ENCODE measurements at regions not wholly inside any gene's neighbourhood (a gene's known extent, or its start where the extent isn't known, plus 50 kb on each side); places are given as distances from the start of the nearest gene placed in this dataset.

- no peak for DNase-seq
These were observed 72.0 kb downstream of the ALX1 start for GRCh38 chr12:85352016-85352415.

DNA sequence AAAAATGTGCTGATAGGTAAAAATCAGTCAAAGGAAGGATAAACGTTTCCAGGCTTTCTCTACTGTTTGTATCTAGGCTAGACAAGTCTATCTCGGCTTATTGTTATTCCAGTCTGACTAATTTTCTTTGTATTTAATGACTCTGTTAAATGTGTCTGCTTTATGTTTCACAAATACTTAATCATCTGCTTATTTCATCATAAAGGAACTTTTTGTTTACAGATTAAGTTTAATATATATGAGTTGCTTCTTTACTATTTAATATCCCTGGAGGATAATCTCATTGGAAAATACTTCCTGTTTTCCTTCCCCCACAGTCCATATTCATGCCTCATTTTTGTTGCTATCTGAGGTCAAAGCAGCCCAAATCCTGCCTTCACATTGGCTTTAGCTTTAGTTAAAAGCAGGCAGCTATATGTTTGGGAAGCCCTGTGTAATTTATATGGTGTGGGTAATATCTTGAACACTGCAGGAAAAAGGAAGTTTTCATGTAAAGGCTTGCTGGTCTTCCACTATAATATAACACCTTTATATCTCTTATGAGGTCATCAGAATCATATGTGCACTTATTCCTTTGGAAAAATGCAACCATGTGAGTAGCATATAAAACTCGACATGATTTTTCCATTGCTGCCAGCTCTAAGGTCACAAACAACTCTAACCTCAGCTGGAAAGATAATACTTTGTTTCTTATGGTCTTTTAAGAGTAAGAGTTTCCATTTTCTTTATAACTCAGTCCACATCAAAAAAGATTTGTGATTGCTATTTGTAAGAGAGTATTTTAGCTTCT is 76.8 kb downstream of the ALX1 start:
- no peak for DNase-seq

DNA sequence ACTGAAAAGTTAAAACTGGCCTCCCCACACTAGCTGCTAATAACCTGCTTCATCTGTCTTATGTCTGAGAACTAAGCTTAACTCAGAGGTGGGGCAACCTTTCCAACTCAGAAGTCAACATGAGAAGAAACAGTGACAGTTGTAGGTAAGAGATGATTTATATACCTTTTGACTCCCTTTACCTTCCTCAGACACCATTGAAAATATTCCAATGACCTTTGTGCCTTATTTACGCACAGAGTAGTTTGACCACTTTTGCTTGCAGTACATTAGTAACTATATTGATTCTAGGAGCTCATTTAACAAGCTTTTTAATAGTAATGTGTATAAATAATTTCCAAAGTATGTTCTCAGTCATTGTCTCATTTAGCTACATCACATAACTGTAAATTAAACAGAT is 77.6 kb downstream of the ALX1 start:
- DNase-seq: no peak

- no peak for DNase-seq
These were observed 78.7 kb downstream of the ALX1 start for GRCh38 chr12:85358715-85359114.

DNA sequence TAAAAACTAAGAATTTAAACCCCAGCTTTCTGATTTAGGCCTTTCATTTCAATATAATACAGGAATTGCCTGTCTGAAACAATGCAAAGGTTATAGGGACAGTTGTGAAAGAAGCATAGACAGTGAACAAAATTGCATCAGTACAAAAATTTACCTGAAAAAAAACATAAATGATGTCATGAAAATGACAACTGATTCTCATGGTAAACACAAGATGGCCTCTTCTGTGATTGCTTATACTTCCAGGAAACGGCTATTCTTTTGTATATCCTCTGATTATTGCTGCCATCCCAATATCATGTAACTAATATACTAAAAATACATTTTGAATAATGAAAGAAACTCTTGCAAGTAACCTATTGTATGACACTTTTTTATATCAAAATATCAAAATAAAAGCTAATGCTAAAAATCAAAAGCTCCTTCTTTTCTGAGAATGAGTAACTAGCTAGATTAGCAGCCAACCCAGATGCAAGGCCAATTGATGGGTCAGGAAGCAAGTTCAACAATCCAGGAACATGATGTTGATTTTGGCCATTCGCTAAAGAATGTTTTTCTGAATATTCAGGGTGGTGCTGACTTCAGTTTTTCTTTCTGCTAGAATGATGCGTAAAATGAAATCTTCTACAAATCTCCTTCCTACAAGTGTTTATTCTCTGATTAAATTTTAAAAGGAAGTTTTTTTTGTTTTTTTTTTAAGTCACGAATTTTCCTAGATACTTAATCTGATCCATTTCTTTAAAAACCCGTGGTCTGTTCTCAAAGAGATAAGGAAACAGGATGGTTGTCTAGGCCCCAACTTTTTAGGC is 83.6 kb downstream of the ALX1 start:
- DNase-seq: no peak

DNA sequence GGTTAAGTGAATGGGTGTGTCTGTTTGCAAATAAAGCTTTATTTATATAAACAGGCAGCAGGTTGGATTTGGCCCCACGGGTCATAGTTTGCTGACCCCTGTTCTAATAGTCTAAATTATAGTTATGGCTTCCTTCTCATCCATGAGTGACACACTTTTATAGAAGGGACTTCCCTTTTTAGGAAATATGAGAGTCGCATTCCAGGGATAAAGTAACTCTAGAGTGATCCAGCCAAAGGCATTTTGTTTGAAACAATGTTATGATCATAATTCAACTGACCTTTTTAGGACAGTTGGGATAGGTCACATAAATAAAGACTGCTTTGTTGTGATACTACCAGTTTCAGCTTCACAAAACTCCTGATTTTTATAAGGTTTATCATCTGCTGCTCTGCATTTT is 87.9 kb downstream of the ALX1 start:
- DNase-seq: no peak

DNA sequence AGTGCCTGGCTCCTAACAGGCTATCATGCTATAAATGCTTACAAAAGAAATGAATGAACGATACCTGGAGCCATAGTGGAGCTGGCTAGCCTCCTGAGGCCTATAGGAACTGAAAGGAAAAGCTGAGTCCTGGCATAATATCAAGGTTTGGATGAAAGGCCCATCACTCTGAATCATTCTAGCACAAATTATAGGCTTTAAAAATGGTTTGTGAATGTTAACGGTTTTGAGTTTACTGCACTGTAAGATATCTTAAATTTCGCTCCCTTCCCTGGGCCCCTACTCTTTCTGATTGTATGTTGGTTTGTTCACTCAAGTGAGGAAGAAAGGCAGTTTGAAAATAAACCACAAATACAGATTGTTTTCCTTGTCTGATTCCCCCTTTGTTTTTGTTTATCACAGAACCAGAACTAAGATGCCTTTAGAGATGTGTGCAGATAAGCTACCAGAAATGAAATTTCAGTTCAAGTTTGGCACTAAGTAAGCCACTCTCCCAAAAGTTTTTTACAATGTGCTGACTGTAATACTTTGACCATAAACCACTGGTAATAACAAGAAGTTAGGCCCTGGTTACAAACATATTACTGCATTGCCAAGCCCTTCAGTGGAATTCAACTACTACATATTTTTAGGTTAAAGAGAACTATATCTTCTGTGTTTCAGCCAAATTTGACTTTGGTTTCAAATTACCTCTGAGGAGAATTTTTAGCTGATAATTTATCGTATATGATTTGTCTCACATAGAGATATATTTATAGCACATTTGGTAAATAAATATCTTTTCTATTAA is 89.5 kb downstream of the ALX1 start:
- peak; percentile 22 for DNase-seq

DNA sequence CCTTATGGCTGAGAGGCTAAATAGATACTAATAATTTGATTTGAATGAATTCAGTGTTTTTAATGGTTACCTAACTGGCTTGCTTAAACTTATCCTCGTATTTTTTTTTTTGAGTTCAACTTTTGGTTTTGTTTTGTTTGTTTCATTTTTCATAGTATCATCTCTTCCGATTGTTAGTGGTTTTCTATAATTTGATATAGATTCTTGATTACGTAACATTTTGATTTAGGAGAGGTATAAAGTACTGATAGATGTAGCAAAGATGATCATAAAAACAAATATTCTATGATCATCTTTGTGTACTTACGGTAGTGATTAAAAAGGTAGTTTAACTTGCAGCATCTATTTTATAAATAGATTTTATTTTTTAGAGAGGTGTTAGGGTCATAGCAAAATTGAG is 93.0 kb downstream of the ALX1 start:
- no peak for DNase-seq

- no peak for DNase-seq
These were observed 95.0 kb downstream of the ALX1 start for GRCh38 chr12:85374981-85375380.

GRCh38 chr12:85385406-85385805 is 105.4 kb downstream of the ALX1 start:
- peak; percentile 16 for DNase-seq

DNA sequence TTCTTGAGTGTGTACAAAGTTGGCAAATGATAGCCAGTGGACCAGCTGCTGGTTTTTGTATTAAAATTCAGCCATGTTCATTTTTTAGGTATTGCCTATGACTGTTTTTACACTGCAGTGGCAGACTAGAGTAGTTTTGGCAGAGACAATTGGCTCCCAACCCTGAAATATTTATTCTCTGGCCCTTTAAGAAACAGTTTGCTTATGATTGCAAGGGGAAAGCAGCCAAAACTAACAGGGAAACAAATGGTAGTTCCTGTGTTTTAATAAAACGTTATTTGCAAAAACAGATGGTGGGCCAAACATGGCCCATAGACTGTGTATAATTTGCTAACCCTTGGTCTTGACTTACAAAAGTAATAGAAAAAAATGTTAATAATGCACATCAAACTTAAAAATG is 110.2 kb downstream of the ALX1 start:
- DNase-seq: peak; percentile 30

DNA sequence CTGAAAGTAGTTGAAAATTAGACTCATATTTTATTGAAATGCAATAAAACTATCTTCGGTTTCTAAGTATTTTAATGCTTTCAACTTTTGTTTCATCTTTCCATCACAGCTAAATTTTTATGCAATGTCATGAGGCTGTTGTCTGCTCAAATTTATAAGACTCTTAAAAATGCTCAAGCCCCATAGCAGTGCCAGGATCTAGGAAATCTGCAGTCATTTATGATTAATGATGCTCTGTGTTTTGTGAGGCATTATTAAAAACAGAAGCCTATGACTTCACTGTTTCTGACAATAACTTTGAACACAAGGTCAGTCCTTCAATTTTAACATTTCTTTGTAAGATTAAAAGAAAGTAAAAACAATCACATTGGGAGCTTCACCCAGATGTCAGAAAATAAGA is 112.5 kb downstream of the ALX1 start:
- no peak for DNase-seq

GRCh38 chr12:85393606-85394005 is 113.6 kb downstream of the ALX1 start:
- DNase-seq: no peak

GRCh38 chr12:85394065-85394464 is 114.0 kb downstream of the ALX1 start:
- no peak for DNase-seq

DNA sequence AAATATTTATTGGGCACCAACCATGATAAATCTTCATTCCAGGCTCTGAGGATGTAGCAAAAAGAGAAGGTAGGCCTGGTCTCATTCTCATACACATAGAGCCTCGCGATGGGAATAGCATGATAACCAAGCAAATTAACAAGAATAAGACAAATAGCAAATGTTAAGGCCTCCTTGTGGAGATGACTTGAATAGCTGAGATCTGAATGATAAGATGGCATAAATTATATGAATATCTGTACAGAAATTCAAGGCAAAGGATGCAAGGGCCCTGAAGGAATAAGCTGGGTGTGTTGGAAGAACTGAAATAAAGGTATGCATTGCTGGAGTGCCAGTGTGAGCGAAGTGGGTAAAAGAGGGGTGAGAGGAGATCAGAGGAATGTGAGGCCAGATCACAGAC is 114.8 kb downstream of the ALX1 start:
- DNase-seq: no peak

- DNase-seq: no peak
These were observed 125.2 kb downstream of the ALX1 start for GRCh38 chr12:85405262-85405661.

- DNase-seq: no peak
These were observed 125.9 kb downstream of the ALX1 start for GRCh38 chr12:85405781-85406522.

- no peak for DNase-seq
These were observed 133.2 kb downstream of the ALX1 start for GRCh38 chr12:85413266-85413665.

DNA sequence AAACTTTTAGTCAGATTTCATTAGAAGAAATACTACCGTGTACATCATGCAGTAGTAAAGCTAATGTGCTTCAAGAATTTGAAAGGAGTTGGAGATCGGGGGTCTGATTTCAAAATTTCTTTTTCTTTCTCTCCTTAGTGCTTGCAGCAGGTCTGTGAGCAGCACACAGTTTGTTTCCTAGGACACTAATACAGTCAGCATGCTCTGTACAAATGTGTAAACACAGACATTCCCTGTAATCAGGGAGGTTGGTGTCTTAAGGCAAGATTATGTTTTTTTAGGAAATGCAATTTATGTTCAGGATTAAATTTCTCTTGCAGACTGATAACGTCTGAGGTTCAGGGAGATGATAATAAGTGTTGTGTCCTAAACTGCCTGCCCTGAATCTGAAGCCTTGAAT is 142.7 kb downstream of the ALX1 start:
- DNase-seq: no peak

- DNase-seq: no peak
These were observed 143.9 kb downstream of the ALX1 start for GRCh38 chr12:85423947-85424346.

- DNase-seq: no peak
These were observed 144.7 kb downstream of the ALX1 start for GRCh38 chr12:85424581-85425348.

DNA sequence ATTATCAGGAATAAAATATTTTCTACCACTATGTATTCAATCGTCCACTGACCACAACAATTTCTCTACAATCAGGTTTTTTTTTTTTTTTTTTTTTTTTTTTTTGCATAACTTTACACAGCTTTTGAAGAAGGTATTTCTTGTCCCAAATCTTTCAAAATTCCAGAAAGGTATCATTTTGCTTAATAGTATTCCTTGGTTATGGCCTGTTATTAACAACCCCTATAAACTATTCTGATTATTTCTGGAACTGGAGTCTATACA is 145.3 kb downstream of the ALX1 start:
- no peak for DNase-seq

All from NCI-H1092 treated with DMSO at 0.1 percent for 48 hours (cell line).